ENCODE measurements at regions not wholly inside any gene's neighbourhood (a gene's known extent, or its start where the extent isn't known, plus 50 kb on each side); places are given as distances from the start of the nearest gene placed in this dataset.

DNA sequence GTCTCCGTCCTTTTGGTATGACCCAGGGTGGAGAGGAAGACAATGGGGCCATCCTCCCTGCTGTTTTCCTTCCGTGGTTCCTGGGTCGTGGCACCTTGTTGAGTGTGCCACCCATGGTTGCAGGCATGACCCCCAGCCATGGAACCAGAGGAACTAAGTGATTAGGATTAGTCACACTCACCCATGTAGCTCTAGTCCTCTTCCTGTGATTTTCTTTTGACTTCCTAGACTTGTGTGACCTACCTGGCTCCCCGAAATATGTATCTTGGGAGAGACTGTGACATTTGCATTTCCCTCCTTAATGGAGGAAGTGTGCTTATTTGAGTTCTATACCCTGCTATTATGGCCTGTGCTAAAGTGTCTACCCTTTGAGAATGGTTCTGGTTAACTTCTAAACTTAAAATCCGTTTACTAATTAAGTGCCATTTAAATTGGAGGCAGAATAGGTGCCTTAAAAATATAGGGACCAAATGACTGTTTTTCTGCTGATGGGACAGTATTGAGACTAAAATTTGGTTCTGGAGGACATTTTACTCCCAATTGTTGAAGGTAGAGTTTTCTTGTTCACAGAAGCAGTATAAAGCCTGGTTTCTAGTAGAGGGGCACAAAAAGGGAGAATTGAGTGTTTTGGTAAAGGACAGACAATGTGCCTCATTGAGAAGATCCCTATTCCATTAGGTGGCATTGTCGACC, 545.6 kb downstream of the HDGFL1 start:
- TF ChIP-seq ZNF274 (IDR thresholded peaks at IDR 0.05; ENCODE audit: low read depth, low read length): no peak
- TF ChIP-seq POLR2AphosphoS5 (IDR thresholded peaks at IDR 0.05; ENCODE audit: low read depth, low read length): no peak
- TF ChIP-seq CTCF (IDR thresholded peaks at IDR 0.05 in 2 of 3, conservative IDR thresholded peaks at IDR 0.05 in 1 of 3; ENCODE audit: borderline replicate concordance in 1 of 3, insufficient read depth in 1 of 3, low read depth in 2 of 3, low read length in 2 of 3): no peak
- TF ChIP-seq YY1 (IDR thresholded peaks at IDR 0.05; ENCODE audit: extremely low read depth, insufficient replicate concordance, low read depth, low read length): no peak
- TF ChIP-seq, protein P1, sequence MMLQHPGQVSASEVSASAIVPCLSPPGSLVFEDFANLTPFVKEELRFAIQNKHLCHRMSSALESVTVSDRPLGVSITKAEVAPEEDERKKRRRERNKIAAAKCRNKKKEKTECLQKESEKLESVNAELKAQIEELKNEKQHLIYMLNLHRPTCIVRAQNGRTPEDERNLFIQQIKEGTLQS (IDR thresholded peaks at IDR 0.05): no peak
- no peak for TF ChIP-seq POLR2A (IDR thresholded peaks at IDR 0.05; ENCODE audit: borderline replicate concordance, extremely low read depth, insufficient read depth, insufficient read length)
- TF ChIP-seq MAX (IDR thresholded peaks at IDR 0.05): no peak
- TF ChIP-seq SP1 (IDR thresholded peaks at IDR 0.05; ENCODE audit: low read depth): no peak
- TF ChIP-seq EZH2 (IDR thresholded peaks at IDR 0.05): no peak
- TF ChIP-seq TCF7L2 (IDR thresholded peaks at IDR 0.05; ENCODE audit: borderline replicate concordance, extremely low read depth, insufficient read depth, insufficient read length): no peak
- no peak for TF ChIP-seq CEBPB (IDR thresholded peaks at IDR 0.05; ENCODE audit: low read depth)
- TF ChIP-seq SRF (IDR thresholded peaks at IDR 0.05; ENCODE audit: low read depth): no peak
